Panc1 (cell line): ENCODE measurements at regions not wholly inside any gene's neighbourhood (a gene's known extent, or its start where the extent isn't known, plus 50 kb on each side); places are given as distances from the start of the nearest gene placed in this dataset.

ENCODE experiments used
- ATAC-seq: fragments of 200-7000 bp; cut with Tn5 transposase; 2 replicates; pipeline ENCODE4 v1.9.1; 2020; ENCODE audit warnings: mild to moderate bottlenecking, moderate library complexity
- BruUV-seq: library from RNA; stranded (reverse); fragments of 400-500 nt; replicated peaks from 2 replicates; lab custom pipeline; 2021; lab: Mats Ljungman, UMichigan
- CTCF ChIA-PET: fragments of 300-600 bp; sonication (Branson Sonifier 250); formaldehyde crosslinking; loops from one replicate; lab custom pipeline; 2022; ENCODE audit warnings: antibody characterized with exemption; lab: Charles Lee
- POLR2A ChIA-PET: fragments of 300-600 bp; sonication (Branson Sonifier 250); formaldehyde crosslinking; loops from one replicate; lab custom pipeline; 2022; ENCODE audit warnings: antibody characterized with exemption; lab: Charles Lee
- DNase-seq: peaks from one replicate; pipeline ENCODE4 v3.0.0-alpha.2; 2010; ENCODE audit warnings: low read depth, low spot score
- H3K27ac ChIP-seq: 2 replicates; pipeline ENCODE4 v1.5.1; 2011; ENCODE audit warnings: mild to moderate bottlenecking, low read length, inconsistent platforms
- H3K27me3 ChIP-seq: fragments of 200-500 bp; sonication (Bioruptor generic); 2 replicates; pipeline ENCODE4 v1.6.0; 2014; ENCODE audit warnings: low read length, inconsistent platforms; ENCODE audit not compliant: control insufficient read depth, insufficient read depth
- H3K36me3 ChIP-seq: fragments of 200-500 bp; sonication (Bioruptor generic); 2 replicates; pipeline ENCODE4 v1.5.1; 2014; ENCODE audit warnings: inconsistent platforms, mild to moderate bottlenecking, low read length, moderate library complexity; ENCODE audit not compliant: control insufficient read depth, insufficient read depth
- H3K4me1 ChIP-seq: 2 replicates; pipeline ENCODE4 v1.5.1; 2011; ENCODE audit warnings: inconsistent platforms, mild to moderate bottlenecking, low read length, moderate library complexity; ENCODE audit not compliant: control insufficient read depth, insufficient read depth
- H3K4me3 ChIP-seq, 2 experiments: 2 replicates each; pipeline ENCODE4 v1.5.1; 2011 to 2012; ENCODE audit warnings: low read depth in 2 of 2, low read length in 2 of 2, mild to moderate bottlenecking in 2 of 2, inconsistent platforms in 1 of 2, moderate library complexity in 1 of 2
- H3K9me3 ChIP-seq: fragments of 200-500 bp; sonication (Bioruptor generic); 2 replicates; pipeline ENCODE4 v1.5.1; 2014; ENCODE audit warnings: low read depth, mild to moderate bottlenecking, inconsistent platforms, low read length, moderate library complexity; ENCODE audit not compliant: control insufficient read depth, insufficient read depth
- POLR2AphosphoS5 ChIP-seq: IDR thresholded peaks from 2 replicates; pipeline ENCODE4 v1.6.1; 2012; ENCODE audit warnings: mild to moderate bottlenecking, low read depth, low read length, moderate library complexity
- SIN3A ChIP-seq: IDR thresholded peaks from 2 replicates; pipeline ENCODE4 v1.6.1; 2012; ENCODE audit warnings: low read depth, mild to moderate bottlenecking, low read length, moderate library complexity, borderline replicate concordance; ENCODE audit not compliant: insufficient read depth
- TCF7L2 ChIP-seq: IDR thresholded peaks from 2 replicates; pipeline ENCODE4 v1.6.1; 2011; ENCODE audit warnings: mild to moderate bottlenecking, low read depth, low read length, inconsistent platforms
- in situ Hi-C: cut with HindIII; loops from 2 replicates; pipeline ENCODE4 v1.10.0; 2016; ENCODE audit warnings: low sequenced_read_pairs, low pct_unique_long_range_greater_than_20kb
- intact Hi-C: fragments of 100-400 bp; cut with micrococcal nuclease; formaldehyde crosslinking; loops from one replicate; pipeline ENCODE4 v1.10.0; 2022; ENCODE audit not compliant: unreplicated experiment
- TF ChIP-seq, protein P1 (sequence below), 2 experiments: IDR thresholded peaks; 2 replicates each; pipeline ENCODE4 v1.6.1; 2011 to 2012; ENCODE audit warnings: low read depth in 2 of 2, control low read depth in 1 of 2, low read length in 1 of 2, mild to moderate bottlenecking in 1 of 2, moderate library complexity in 1 of 2; ENCODE audit not compliant: insufficient read depth in 1 of 2
- TF ChIP-seq, protein P2 (sequence below): fragments of 450-650 bp; IDR thresholded peaks from 2 replicates; pipeline ENCODE4 v1.5.1; 2017; ENCODE audit warnings: mild to moderate bottlenecking

DNA sequence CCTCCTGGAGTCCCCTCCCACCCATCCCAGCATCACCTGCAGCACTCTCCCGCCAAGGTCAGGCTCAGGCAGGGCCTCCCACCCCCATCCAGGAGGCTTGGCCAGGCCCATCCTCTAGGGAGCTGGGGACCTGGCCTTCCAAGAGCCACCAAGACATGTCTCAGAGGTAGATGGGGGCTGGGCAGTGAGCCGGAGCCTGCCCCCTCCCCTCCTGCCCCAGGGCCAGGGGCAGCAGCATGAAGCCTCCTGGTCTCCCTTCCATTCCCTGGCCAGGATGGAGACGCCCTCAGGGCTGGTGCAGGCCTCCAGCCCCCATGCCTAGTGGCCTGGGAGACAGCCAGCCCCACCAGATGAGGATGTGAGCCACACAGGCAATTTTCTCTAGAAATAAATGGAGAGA, 69.3 kb upstream of the C14orf180 start:
- H3K4me1 ChIP-seq = no peaks in the 10 kb centered on the region
- ChIA-PET POLR2A (no interaction called here), CTCF (no interaction called here)
- no peaks in the 10 kb centered on the region for H3K36me3 ChIP-seq
- no peak for ATAC-seq
- in situ Hi-C loops (no loop called here), intact Hi-C loops (no loop called here)
- no peaks in the 10 kb centered on the region for H3K9me3 ChIP-seq
- H3K27ac ChIP-seq = no peak overlapping the region
- TF ChIP-seq, protein P1, sequence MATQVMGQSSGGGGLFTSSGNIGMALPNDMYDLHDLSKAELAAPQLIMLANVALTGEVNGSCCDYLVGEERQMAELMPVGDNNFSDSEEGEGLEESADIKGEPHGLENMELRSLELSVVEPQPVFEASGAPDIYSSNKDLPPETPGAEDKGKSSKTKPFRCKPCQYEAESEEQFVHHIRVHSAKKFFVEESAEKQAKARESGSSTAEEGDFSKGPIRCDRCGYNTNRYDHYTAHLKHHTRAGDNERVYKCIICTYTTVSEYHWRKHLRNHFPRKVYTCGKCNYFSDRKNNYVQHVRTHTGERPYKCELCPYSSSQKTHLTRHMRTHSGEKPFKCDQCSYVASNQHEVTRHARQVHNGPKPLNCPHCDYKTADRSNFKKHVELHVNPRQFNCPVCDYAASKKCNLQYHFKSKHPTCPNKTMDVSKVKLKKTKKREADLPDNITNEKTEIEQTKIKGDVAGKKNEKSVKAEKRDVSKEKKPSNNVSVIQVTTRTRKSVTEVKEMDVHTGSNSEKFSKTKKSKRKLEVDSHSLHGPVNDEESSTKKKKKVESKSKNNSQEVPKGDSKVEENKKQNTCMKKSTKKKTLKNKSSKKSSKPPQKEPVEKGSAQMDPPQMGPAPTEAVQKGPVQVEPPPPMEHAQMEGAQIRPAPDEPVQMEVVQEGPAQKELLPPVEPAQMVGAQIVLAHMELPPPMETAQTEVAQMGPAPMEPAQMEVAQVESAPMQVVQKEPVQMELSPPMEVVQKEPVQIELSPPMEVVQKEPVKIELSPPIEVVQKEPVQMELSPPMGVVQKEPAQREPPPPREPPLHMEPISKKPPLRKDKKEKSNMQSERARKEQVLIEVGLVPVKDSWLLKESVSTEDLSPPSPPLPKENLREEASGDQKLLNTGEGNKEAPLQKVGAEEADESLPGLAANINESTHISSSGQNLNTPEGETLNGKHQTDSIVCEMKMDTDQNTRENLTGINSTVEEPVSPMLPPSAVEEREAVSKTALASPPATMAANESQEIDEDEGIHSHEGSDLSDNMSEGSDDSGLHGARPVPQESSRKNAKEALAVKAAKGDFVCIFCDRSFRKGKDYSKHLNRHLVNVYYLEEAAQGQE (IDR thresholded peaks at IDR 0.05; ENCODE audit: insufficient read depth in 1 of 2, low read depth in 2 of 2, low read length in 1 of 2) = no peak
- TF ChIP-seq TCF7L2 = no peak
- TF ChIP-seq, protein P2, sequence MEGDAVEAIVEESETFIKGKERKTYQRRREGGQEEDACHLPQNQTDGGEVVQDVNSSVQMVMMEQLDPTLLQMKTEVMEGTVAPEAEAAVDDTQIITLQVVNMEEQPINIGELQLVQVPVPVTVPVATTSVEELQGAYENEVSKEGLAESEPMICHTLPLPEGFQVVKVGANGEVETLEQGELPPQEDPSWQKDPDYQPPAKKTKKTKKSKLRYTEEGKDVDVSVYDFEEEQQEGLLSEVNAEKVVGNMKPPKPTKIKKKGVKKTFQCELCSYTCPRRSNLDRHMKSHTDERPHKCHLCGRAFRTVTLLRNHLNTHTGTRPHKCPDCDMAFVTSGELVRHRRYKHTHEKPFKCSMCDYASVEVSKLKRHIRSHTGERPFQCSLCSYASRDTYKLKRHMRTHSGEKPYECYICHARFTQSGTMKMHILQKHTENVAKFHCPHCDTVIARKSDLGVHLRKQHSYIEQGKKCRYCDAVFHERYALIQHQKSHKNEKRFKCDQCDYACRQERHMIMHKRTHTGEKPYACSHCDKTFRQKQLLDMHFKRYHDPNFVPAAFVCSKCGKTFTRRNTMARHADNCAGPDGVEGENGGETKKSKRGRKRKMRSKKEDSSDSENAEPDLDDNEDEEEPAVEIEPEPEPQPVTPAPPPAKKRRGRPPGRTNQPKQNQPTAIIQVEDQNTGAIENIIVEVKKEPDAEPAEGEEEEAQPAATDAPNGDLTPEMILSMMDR = no peak
- TF ChIP-seq POLR2AphosphoS5 = no peak
- TF ChIP-seq SIN3A = no peak
- no peak overlapping the region for H3K4me3 ChIP-seq
- no TSS peak for BruUV-seq
- no peaks in the 10 kb centered on the region for H3K27me3 ChIP-seq
- no peak for DNase-seq

DNA sequence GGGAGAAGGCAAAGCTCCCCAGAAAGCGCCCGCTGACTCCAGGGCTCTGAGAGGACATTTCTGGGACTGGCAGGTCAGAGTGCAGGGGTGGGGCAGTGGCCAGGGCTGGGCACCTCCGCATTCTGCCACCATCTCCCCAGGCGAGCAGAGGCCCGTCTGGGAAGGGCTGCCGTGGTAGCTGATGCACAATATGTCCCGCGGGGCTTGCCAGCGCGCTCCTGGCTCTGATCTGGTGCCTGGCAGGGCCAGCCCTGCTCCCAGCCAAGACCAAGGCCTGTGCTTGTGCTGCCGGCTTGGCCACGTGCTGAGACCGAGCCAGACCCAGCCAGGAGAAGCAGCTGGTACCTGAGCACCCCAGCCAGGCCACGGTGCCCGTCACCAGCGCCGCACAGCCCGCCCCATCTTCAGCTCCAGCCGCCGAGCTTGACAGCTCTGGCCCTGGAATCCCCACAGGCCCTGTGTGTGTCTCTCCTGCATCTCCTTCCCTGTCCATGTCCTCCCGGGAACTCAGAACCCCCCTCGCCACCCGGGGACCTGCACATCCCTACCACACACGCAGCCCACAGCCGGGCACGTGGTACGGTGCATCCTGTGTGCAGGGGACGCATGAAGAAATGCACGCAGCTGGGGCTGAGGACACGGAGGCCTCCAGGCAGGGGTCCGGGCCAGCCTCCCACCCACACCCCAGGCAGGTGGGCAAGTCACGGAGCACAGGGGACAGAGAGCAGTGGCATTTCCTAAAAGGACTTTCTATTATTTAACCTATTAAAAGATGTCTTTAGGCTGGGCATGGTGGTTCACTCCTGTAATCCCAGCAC, 68.6 kb upstream of the C14orf180 start:
- DNase-seq (no peak), ATAC-seq (peak; percentile 47)
- H3K9me3 ChIP-seq = no peaks in the 10 kb centered on the region
- POLR2A ChIA-PET = no interaction called here
- H3K36me3 ChIP-seq = no peaks in the 10 kb centered on the region
- TF ChIP-seq, protein P1 (IDR thresholded peaks at IDR 0.05; ENCODE audit: insufficient read depth in 1 of 2, low read depth in 2 of 2, low read length in 1 of 2) = no peak
- TF ChIP-seq POLR2AphosphoS5 (no peak), SIN3A (no peak), TCF7L2 (no peak)
- TF ChIP-seq, protein P2 = no peak
- no peaks in the 10 kb centered on the region for H3K4me1 ChIP-seq
- H3K27ac ChIP-seq = no peak overlapping the region
- no peaks in the 10 kb centered on the region for H3K27me3 ChIP-seq
- no TSS peak for BruUV-seq
- CTCF ChIA-PET = no interaction called here
- intact Hi-C loops = no loop called here
- in situ Hi-C loops = no loop called here
- no peak overlapping the region for H3K4me3 ChIP-seq
